HL-60 (cell line): ENCODE measurements at regions not wholly inside any gene's neighbourhood (a gene's known extent, or its start where the extent isn't known, plus 50 kb on each side); places are given as distances from the start of the nearest gene placed in this dataset.

ENCODE experiments used
- DNase-seq, 2 experiments: peaks; one replicate each; pipeline ENCODE4 v3.0.0-alpha.2; 2010 to 2020; ENCODE audit warnings: low read depth in 1 of 2, low spot score in 1 of 2
- H3K27ac ChIP-seq: fragments of 250-450 bp; sonication (Bioruptor Pico); replicated peaks from 2 replicates; pipeline ENCODE4 v1.5.1; 2020; ENCODE audit warnings: mild to moderate bottlenecking, moderate library complexity
- H3K27me3 ChIP-seq: fragments of 250-450 bp; sonication (Bioruptor Pico); 2 replicates; pipeline ENCODE4 v1.5.1; 2021; ENCODE audit warnings: mild to moderate bottlenecking, moderate library complexity; ENCODE audit not compliant: insufficient read depth, poor library complexity, severe bottlenecking
- H3K4me3 ChIP-seq: replicated peaks from 2 replicates; pipeline ENCODE4 v1.5.1; 2011; ENCODE audit warnings: mild to moderate bottlenecking, control low read depth, low read length; ENCODE audit not compliant: insufficient read depth
- CTCF ChIP-seq: IDR thresholded peaks from one replicate; pipeline ENCODE4 v1.5.1; 2011; ENCODE audit warnings: low read length, control low read depth, inconsistent platforms; ENCODE audit not compliant: insufficient read depth
- GABPA ChIP-seq: IDR thresholded peaks from 2 replicates; pipeline ENCODE4 v1.6.1; 2012; ENCODE audit warnings: low read depth
- POLR2AphosphoS5 ChIP-seq: IDR thresholded peaks from 2 replicates; pipeline ENCODE4 v1.6.1; 2012; ENCODE audit warnings: low read depth
- REST ChIP-seq: IDR thresholded peaks from 2 replicates; pipeline ENCODE4 v1.6.1; 2012; ENCODE audit warnings: low read depth; ENCODE audit not compliant: insufficient replicate concordance
- SPI1 ChIP-seq: IDR thresholded peaks from 2 replicates; pipeline ENCODE4 v1.6.1; 2012; ENCODE audit warnings: low read depth, mild to moderate bottlenecking, borderline replicate concordance

- no peak overlapping the region for H3K4me3 ChIP-seq
- no peak for DNase-seq
- no peaks in the 10 kb centered on the region for H3K27me3 ChIP-seq
- TF ChIP-seq SPI1 (no peak), POLR2AphosphoS5 (no peak), CTCF (no peak)
- H3K27ac ChIP-seq, result no peak overlapping the region
Measured at GRCh38 chr4:138426786-138427185, 184.6 kb upstream of the SLC7A11 start.

GRCh38 chr4:138420471-138420870 is 178.3 kb upstream of the SLC7A11 start:
- TF ChIP-seq POLR2AphosphoS5, result no peak
- TF ChIP-seq REST, result no peak
- TF ChIP-seq GABPA, result no peak
- no peak for TF ChIP-seq CTCF
- TF ChIP-seq SPI1, result no peak
- no peaks in the 10 kb centered on the region for H3K27me3 ChIP-seq
- H3K27ac ChIP-seq, result no peak overlapping the region
- H3K4me3 ChIP-seq, result no peak overlapping the region
- no peak for DNase-seq

- Histone ChIP-seq H3K27me3 (no peaks in the 10 kb centered on the region), H3K4me3 (no peak overlapping the region), H3K27ac (peak overlapping the region; percentile 53)
- no peak for TF ChIP-seq CTCF
- TF ChIP-seq GABPA, result no peak
- no peak; the same call in 1 of the 2 replicates for TF ChIP-seq SPI1
- no peak for TF ChIP-seq REST
- TF ChIP-seq POLR2AphosphoS5, result no peak
- peak in 1 of 2 experiments; percentile 70 for DNase-seq
Measured at GRCh38 chr4:138414202-138414601, 172.1 kb upstream of the SLC7A11 start.

- no peak overlapping the region; the same call in 1 of the 2 replicates for H3K27ac ChIP-seq
- H3K4me3 ChIP-seq, result no peak overlapping the region
- no peak for DNase-seq
- TF ChIP-seq POLR2AphosphoS5 (no peak), GABPA (no peak), REST (no peak), CTCF (no peak), SPI1 (no peak)
- H3K27me3 ChIP-seq, result no peaks in the 10 kb centered on the region
Measured at GRCh38 chr4:138413273-138413672, 171.1 kb upstream of the SLC7A11 start.
